GM12873 (cell line): ENCODE measurements at regions not wholly inside any gene's neighbourhood (a gene's known extent, or its start where the extent isn't known, plus 50 kb on each side); places are given as distances from the start of the nearest gene placed in this dataset.

ENCODE experiments used
- CTCF ChIP-seq: IDR thresholded peaks from 2 replicates; pipeline ENCODE4 v1.5.1; 2012; ENCODE audit warnings: low read depth, mild to moderate bottlenecking, moderate library complexity, low read length, control low read depth; ENCODE audit not compliant: insufficient read depth; ENCODE audit errors: missing control alignments

GRCh38 chr1:5758000-5758858 lies 234.0 kb downstream of the NPHP4 start:
- no peak for TF ChIP-seq CTCF

- TF ChIP-seq CTCF: no peak
Measured at GRCh38 chr1:5757187-5757805, 234.9 kb downstream of the NPHP4 start.

- TF ChIP-seq CTCF: no peak
Measured at GRCh38 chr1:5756434-5757186, 235.6 kb downstream of the NPHP4 start.

GRCh38 chr1:5755552-5756125 lies 236.6 kb downstream of the NPHP4 start:
- no peak for TF ChIP-seq CTCF

- no peak for TF ChIP-seq CTCF
Measured at GRCh38 chr1:5754817-5755551, 237.2 kb downstream of the NPHP4 start.

- no peak for TF ChIP-seq CTCF
Measured at GRCh38 chr1:5753549-5754421, 238.4 kb downstream of the NPHP4 start.
